GM18505 (cell line): ENCODE measurements at regions not wholly inside any gene's neighbourhood (a gene's known extent, or its start where the extent isn't known, plus 50 kb on each side); places are given as distances from the start of the nearest gene placed in this dataset.
"Not testable (repeated sequence)": the region's sequence is repeated elsewhere in the genome, so short reads cannot be mapped to it uniquely, and the experiment has no call there.

Source experiments
- ATAC-seq: cut with Tn5 transposase; IDR thresholded peaks from one replicate; pipeline ENCODE4 v1.9.1; 2021; ENCODE audit not compliant: unreplicated experiment
- POLR2A ChIP-seq: IDR thresholded peaks from 4 replicates; pipeline ENCODE4 v1.6.1; 2011; ENCODE audit warnings: borderline replicate concordance; ENCODE audit not compliant: insufficient read depth, insufficient read length; ENCODE audit errors: extremely low read depth

GRCh38 chr2:128605421-128605820, 286.8 kb upstream of the HS6ST1 start:
- TF ChIP-seq POLR2A, result no peak
- no peak for ATAC-seq

DNA sequence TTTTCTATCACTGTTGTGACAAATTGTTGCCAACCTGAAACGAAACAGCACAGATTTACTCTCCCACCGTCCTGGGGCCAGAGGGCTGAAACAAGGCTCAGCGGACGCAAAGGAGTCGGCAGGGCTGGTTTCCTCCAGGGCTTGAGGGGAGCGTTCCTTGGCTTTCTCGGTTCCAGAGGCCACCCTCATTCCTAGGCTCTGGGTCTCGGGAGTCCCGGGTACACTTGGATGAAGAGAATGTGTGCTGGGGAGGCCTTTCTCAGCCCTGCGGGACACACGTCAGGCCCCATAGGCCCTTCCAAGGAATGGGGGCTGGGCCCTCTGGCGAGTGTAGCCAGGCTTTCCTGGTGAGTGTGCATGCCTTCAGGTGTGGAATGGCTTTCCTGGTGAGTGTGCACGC, 287.3 kb upstream of the HS6ST1 start:
- no peak for ATAC-seq
- TF ChIP-seq POLR2A, result no peak

DNA sequence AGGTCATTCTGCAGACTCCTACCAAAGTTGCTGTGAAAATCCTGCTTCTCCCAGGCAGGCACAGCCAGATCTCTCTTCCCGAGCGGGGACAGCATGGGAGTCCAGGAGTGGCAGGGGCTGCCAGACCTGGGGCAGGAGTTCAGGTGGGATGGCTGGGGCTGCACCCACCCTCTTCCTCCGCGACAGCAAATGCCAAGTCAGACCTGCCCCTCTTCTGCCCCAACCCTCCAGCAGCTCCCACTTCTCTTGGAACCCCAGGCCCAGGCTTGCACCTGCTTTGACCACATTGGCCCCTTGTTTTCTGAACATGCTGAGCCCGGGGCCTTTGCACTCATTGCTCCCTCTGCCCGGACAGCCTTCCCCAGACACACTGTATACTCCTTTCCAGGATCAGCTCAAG, 288.2 kb upstream of the HS6ST1 start:
- TF ChIP-seq POLR2A, result no peak
- ATAC-seq, result no peak

GRCh38 chr2:128607440-128607839, 288.8 kb upstream of the HS6ST1 start:
- TF ChIP-seq POLR2A, result no peak
- no peak for ATAC-seq

- no peak for ATAC-seq
- TF ChIP-seq POLR2A, result no peak
Observed at GRCh38 chr2:128607911-128608506, 289.3 kb upstream of the HS6ST1 start.

- TF ChIP-seq POLR2A, result no peak
- ATAC-seq, result no peak
Observed at GRCh38 chr2:128608921-128609880, 290.5 kb upstream of the HS6ST1 start.

GRCh38 chr2:128610496-128610895, 291.8 kb upstream of the HS6ST1 start:
- TF ChIP-seq POLR2A, result no peak
- ATAC-seq, result no peak

DNA sequence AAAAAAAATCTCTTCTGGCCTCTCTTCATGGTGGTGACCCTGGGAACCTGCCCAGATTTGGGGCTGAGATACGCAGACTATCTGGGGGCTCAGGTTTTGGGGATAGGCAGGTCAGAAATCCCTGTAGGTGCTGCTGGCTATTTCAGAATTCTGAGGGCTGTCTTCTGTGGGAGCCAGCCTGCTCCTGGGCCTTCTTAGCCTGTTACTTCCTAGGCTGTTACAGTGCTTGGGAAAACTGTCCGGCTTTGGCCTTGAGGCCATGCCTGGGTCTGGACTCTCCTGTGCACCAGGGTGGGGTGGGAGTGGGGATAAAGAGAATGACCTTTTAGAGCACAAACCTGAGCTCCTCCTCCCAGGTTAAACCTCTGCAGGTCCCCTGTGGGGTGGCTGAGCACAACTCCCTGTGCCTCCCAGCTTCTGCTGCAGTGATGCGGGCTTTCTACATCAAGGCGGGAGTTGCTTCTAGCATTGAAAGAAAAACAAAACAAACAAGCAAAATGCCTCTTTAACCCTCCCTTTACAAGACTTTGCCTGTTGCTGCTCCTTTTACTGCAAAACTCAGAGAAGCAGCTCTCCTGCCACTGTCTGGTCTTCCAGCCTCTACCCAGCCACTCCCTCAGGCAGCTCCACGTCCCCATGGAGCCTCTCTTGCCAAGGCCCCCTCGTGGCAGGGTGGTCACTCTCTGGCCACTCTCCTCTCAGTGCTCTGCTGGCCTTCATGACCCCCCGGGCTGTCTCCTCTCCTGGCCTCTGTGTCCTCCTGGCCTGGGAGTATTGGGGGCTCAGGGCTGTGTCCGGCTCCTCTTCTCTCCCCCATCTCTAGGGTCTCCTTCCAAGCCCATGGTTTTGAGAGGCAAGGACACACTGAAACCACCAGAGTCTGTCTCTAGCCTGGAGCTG, 293.0 kb upstream of the HS6ST1 start:
- ATAC-seq, result no peak
- no peak for TF ChIP-seq POLR2A

DNA sequence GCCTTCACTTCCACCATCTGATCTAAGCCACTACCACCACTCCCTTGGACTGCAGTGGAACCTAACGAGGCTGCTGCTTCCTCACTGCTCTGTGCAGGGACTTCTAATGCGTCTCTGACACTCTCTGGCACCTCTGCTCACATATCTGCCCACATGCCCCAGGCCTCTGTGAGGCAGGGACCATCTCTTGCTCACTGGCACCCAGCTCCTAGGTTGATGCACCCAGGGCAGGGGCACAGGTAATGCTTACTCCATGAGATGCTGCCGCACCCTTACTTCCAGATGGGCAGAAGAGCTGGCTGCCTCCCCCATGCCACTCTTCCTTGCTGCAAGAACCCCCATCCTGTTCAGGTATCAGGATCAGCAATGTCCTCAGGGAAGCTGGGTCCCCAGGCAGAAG, 294.0 kb upstream of the HS6ST1 start:
- no peak for TF ChIP-seq POLR2A

GRCh38 chr2:128613351-128613750, 294.7 kb upstream of the HS6ST1 start:
- no peak for TF ChIP-seq POLR2A
- ATAC-seq, result no peak

More for the DNA sequence above, 294.0 kb upstream of the HS6ST1 start:
- ATAC-seq, result no peak

DNA sequence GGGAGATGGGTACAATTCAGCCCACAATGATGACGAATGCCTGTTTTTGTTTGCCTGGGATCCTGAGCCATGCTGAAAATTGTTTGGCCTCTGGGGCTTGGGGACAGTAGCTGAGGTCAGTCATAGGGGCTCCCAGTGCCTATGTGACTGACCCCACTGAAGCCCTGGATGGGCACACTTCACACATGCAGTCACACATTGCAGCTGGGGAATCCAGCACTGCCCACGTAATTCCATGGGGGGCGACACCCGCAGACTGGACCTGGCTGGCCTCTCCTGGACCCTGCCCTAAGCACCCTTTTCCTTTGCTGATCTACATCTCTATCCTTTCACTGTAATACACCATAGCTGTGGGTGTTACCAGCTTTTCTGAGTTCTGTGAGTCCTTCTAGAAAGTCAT, 295.2 kb upstream of the HS6ST1 start:
- TF ChIP-seq POLR2A, result no peak
- ATAC-seq, result no peak

DNA sequence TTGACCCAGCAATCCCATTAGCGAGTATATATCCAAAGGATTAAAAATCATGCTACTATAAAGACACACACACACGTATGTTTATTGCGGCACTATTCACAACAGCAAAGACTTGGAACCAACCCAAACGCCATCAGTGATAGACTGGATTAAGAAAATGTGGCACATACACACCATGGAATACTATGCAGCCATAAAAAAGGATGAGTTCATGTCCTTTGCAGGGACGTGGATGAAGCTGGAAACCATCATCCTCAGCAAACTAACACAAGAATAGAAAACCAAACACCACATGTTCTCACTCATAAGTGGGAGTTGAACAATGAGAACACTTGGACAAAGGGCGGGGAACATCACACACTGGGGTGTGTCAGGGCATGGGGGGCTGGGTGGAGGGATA, 296.2 kb upstream of the HS6ST1 start:
- ATAC-seq, result not testable (repeated sequence)

DNA sequence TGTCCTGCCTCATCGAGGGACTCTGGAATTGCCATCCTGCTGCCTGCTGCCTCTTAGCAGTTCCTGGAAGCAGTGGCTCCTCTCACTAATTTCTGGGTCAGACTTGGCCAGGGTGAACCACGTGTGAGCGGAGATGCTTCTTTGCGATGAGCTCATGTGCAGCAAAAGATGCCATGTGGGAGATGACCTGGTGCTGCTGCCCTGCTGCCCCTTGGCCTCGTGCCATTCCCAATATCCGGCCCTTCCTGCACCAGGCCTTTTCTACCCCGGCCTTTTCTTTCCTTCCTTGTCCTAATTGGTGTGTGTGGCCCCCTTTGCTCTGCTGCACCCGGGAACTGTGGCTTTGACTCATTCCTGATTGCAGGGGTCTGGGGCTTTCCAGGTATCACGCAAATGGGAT, 296.9 kb upstream of the HS6ST1 start:
- ATAC-seq, result no peak
- TF ChIP-seq POLR2A, result no peak
